ENCODE measurements at regions not wholly inside any gene's neighbourhood (a gene's known extent, or its start where the extent isn't known, plus 50 kb on each side); places are given as distances from the start of the nearest gene placed in this dataset.

GRCh38 chr9:13734601-13735000, 455.1 kb upstream of the MPDZ start:
- no peak for DNase-seq (ENCODE audit: low spot score)
- no peaks in the 10 kb centered on the region for H3K36me3 ChIP-seq (ENCODE audit: insufficient read depth, low read length, poor library complexity, severe bottlenecking)
- no TSS peak for BruUV-seq (replicated peaks)
- intact Hi-C loops (cut with micrococcal nuclease; ENCODE audit: unreplicated experiment) = no loop called here
- TF ChIP-seq EZH2 (IDR thresholded peaks at IDR 0.05; ENCODE audit: borderline replicate concordance, low read depth, low read length, poor library complexity, severe bottlenecking) = no peak
- TF ChIP-seq, protein P1, sequence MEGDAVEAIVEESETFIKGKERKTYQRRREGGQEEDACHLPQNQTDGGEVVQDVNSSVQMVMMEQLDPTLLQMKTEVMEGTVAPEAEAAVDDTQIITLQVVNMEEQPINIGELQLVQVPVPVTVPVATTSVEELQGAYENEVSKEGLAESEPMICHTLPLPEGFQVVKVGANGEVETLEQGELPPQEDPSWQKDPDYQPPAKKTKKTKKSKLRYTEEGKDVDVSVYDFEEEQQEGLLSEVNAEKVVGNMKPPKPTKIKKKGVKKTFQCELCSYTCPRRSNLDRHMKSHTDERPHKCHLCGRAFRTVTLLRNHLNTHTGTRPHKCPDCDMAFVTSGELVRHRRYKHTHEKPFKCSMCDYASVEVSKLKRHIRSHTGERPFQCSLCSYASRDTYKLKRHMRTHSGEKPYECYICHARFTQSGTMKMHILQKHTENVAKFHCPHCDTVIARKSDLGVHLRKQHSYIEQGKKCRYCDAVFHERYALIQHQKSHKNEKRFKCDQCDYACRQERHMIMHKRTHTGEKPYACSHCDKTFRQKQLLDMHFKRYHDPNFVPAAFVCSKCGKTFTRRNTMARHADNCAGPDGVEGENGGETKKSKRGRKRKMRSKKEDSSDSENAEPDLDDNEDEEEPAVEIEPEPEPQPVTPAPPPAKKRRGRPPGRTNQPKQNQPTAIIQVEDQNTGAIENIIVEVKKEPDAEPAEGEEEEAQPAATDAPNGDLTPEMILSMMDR (conservative IDR thresholded peaks at IDR 0.05; ENCODE audit: low read depth, low read length) = no peak
- CTCF ChIA-PET = no interaction called here
- no peak overlapping the region for H3K27ac ChIP-seq (ENCODE audit: low read depth, low read length, poor library complexity, severe bottlenecking)
- no peaks in the 10 kb centered on the region for H3K4me1 ChIP-seq (ENCODE audit: insufficient read depth, low read length, poor library complexity, severe bottlenecking)
- POLR2A ChIA-PET (ENCODE audit: low non-redundant PET) = no interaction called here
- H3K27me3 ChIP-seq (replicated peaks; ENCODE audit: insufficient read depth, low read depth, low read length, poor library complexity) = peaks cover 5% of the 10 kb centered on the region
- no peak overlapping the region for H3K4me3 ChIP-seq (ENCODE audit: low read depth, low read length, poor library complexity, severe bottlenecking)
- H3K9me3 ChIP-seq (ENCODE audit: low read depth, low read length, poor library complexity, severe bottlenecking) = no peaks in the 10 kb centered on the region

GRCh38 chr9:13732290-13732689, 452.8 kb upstream of the MPDZ start:
- Histone ChIP-seq H3K9me3 (ENCODE audit: low read depth, low read length, poor library complexity, severe bottlenecking) (no peaks in the 10 kb centered on the region), H3K27me3 (replicated peaks; ENCODE audit: insufficient read depth, low read depth, low read length, poor library complexity) (peaks cover 5% of the 10 kb centered on the region), H3K27ac (ENCODE audit: low read depth, low read length, poor library complexity, severe bottlenecking) (no peak overlapping the region), H3K4me1 (ENCODE audit: insufficient read depth, low read length, poor library complexity, severe bottlenecking) (no peaks in the 10 kb centered on the region), H3K36me3 (ENCODE audit: insufficient read depth, low read length, poor library complexity, severe bottlenecking) (no peaks in the 10 kb centered on the region), H3K4me3 (ENCODE audit: low read depth, low read length, poor library complexity, severe bottlenecking) (no peak overlapping the region)
- POLR2A ChIA-PET (ENCODE audit: low non-redundant PET) = no interaction called here
- no peak for TF ChIP-seq EZH2 (IDR thresholded peaks at IDR 0.05; ENCODE audit: borderline replicate concordance, low read depth, low read length, poor library complexity, severe bottlenecking)
- TF ChIP-seq, protein P1 (conservative IDR thresholded peaks at IDR 0.05; ENCODE audit: low read depth, low read length) = no peak
- intact Hi-C loops (cut with micrococcal nuclease; ENCODE audit: unreplicated experiment) = no loop called here
- CTCF ChIA-PET = no interaction called here
- BruUV-seq (replicated peaks) = no TSS peak
- no peak for DNase-seq (ENCODE audit: low spot score)

DNA sequence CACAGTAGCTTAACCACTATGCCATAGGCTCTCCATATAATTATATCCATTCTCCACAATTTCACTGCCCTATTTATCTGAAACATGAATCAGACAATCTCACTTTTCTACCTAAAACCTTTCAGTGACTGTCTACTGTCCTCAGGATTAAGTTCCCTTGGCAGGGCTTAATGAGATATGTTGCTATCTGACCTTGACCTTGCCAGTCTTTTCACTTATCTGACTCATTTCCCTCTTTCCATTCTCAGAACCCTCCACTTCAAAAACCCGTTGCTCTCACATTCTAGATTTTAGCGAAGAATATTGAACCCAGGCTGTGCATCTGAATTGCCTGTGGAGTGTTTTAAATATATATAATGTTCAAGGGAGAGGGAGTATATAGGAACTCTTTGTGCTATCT, 452.1 kb upstream of the MPDZ start:
- CTCF ChIA-PET = no interaction called here
- POLR2A ChIA-PET (ENCODE audit: low non-redundant PET) = no interaction called here
- Histone ChIP-seq H3K9me3 (ENCODE audit: low read depth, low read length, poor library complexity, severe bottlenecking) (no peaks in the 10 kb centered on the region), H3K27ac (ENCODE audit: low read depth, low read length, poor library complexity, severe bottlenecking) (no peak overlapping the region), H3K4me3 (ENCODE audit: low read depth, low read length, poor library complexity, severe bottlenecking) (no peak overlapping the region), H3K4me1 (ENCODE audit: insufficient read depth, low read length, poor library complexity, severe bottlenecking) (no peaks in the 10 kb centered on the region), H3K36me3 (ENCODE audit: insufficient read depth, low read length, poor library complexity, severe bottlenecking) (no peaks in the 10 kb centered on the region), H3K27me3 (replicated peaks; ENCODE audit: insufficient read depth, low read depth, low read length, poor library complexity) (peaks cover 5% of the 10 kb centered on the region)
- DNase-seq (ENCODE audit: low spot score) = no peak
- no TSS peak for BruUV-seq (replicated peaks)
- intact Hi-C loops (cut with micrococcal nuclease; ENCODE audit: unreplicated experiment) = no loop called here
- TF ChIP-seq, protein P1 (conservative IDR thresholded peaks at IDR 0.05; ENCODE audit: low read depth, low read length) = no peak
- TF ChIP-seq EZH2 (IDR thresholded peaks at IDR 0.05; ENCODE audit: borderline replicate concordance, low read depth, low read length, poor library complexity, severe bottlenecking) = no peak

Data from A673 (cell line).